ENCODE measurements at regions not wholly inside any gene's neighbourhood (a gene's known extent, or its start where the extent isn't known, plus 50 kb on each side); places are given as distances from the start of the nearest gene placed in this dataset.

GRCh38 chr5:38755181-38755580 lies 90.6 kb upstream of the OSMR start:
- H3K36me3 Mint-ChIP-seq = no peaks in the 10 kb centered on the region
- H3K4me3 Mint-ChIP-seq = no peak overlapping the region
- no peaks in the 10 kb centered on the region for H3K79me2 ChIP-seq (ENCODE audit: insufficient read depth, low read length)
- no peaks in the 10 kb centered on the region for H3K36me3 ChIP-seq (replicated peaks in 1 of 2; ENCODE audit: control insufficient read depth in 1 of 2, insufficient read depth in 2 of 2, low read length in 2 of 2)
- no peak overlapping the region for H3K9ac ChIP-seq (ENCODE audit: insufficient read depth, low read length, poor library complexity, severe bottlenecking)
- H3K27me3 Mint-ChIP-seq (ENCODE audit: low read depth in 3 of 3) = peaks cover 3 to 9% (median 8%) of the 10 kb centered on the region in 3 donors
- H3K9me3 ChIP-seq (replicated peaks in 1 of 2; ENCODE audit: control insufficient read depth in 1 of 2, insufficient read depth in 1 of 2, low read length in 2 of 2) = no peaks in the 10 kb centered on the region
- no peak overlapping the region for H3K4me3 ChIP-seq (replicated peaks in 1 of 3; ENCODE audit: low read depth in 2 of 3, low read length in 3 of 3)
- H3K4me1 ChIP-seq (ENCODE audit: control insufficient read depth in 1 of 2, insufficient read depth in 2 of 2, low read length in 2 of 2) = no peaks in the 10 kb centered on the region
- 77% methylated on average over 2 of the region's 2 CpGs for WGBS (ENCODE audit: insufficient coverage)
- no peak overlapping the region for H2AFZ ChIP-seq (ENCODE audit: insufficient read depth, low read depth, low read length, poor library complexity, severe bottlenecking)
- H3K27ac ChIP-seq (ENCODE audit: low read depth in 1 of 2, low read length in 2 of 2) = no peak overlapping the region
- no peaks in the 10 kb centered on the region for H3K4me1 Mint-ChIP-seq
- no peak overlapping the region for H3K27ac Mint-ChIP-seq
- H4K20me1 ChIP-seq (ENCODE audit: insufficient read depth, low read length) = no peaks in the 10 kb centered on the region
- H3K4me2 ChIP-seq (replicated peaks; ENCODE audit: extremely low read depth, low read length, poor library complexity, severe bottlenecking) = no peak overlapping the region
- no peak for DNase-seq
- no peak for TF ChIP-seq CTCF (IDR thresholded peaks at IDR 0.05)
- no peaks in the 10 kb centered on the region for H3K27me3 ChIP-seq (ENCODE audit: control insufficient read depth in 2 of 2, insufficient read depth in 2 of 2, low read length in 2 of 2)
- H3K9me3 Mint-ChIP-seq = peaks cover 0 to 2% (median 0%) of the 10 kb centered on the region in 7 donors
- intact Hi-C loops (cut with micrococcal nuclease) = no loop called here

GRCh38 chr5:38756068-38756467 lies 89.7 kb upstream of the OSMR start:
- no peak overlapping the region for H3K4me3 Mint-ChIP-seq

More at GRCh38 chr5:38756068-38756467, 89.7 kb upstream of the OSMR start:
- Histone ChIP-seq H3K9ac (ENCODE audit: insufficient read depth, low read length, poor library complexity, severe bottlenecking) (no peak overlapping the region), H3K27ac (ENCODE audit: low read depth in 1 of 2, low read length in 2 of 2) (no peak overlapping the region), H2AFZ (ENCODE audit: insufficient read depth, low read depth, low read length, poor library complexity, severe bottlenecking) (no peak overlapping the region), H3K36me3 (replicated peaks in 1 of 2; ENCODE audit: control insufficient read depth in 1 of 2, insufficient read depth in 2 of 2, low read length in 2 of 2) (no peaks in the 10 kb centered on the region), H3K4me1 (ENCODE audit: control insufficient read depth in 1 of 2, insufficient read depth in 2 of 2, low read length in 2 of 2) (no peaks in the 10 kb centered on the region), H3K9me3 (replicated peaks in 1 of 2; ENCODE audit: control insufficient read depth in 1 of 2, insufficient read depth in 1 of 2, low read length in 2 of 2) (no peaks in the 10 kb centered on the region), H3K4me2 (replicated peaks; ENCODE audit: extremely low read depth, low read length, poor library complexity, severe bottlenecking) (no peak overlapping the region), H3K79me2 (ENCODE audit: insufficient read depth, low read length) (no peaks in the 10 kb centered on the region), H3K27me3 (ENCODE audit: control insufficient read depth in 2 of 2, insufficient read depth in 2 of 2, low read length in 2 of 2) (no peaks in the 10 kb centered on the region), H4K20me1 (ENCODE audit: insufficient read depth, low read length) (no peaks in the 10 kb centered on the region), H3K4me3 (replicated peaks in 1 of 3; ENCODE audit: low read depth in 2 of 3, low read length in 3 of 3) (no peak overlapping the region)
- H3K27ac Mint-ChIP-seq = no peak overlapping the region
- H3K27me3 Mint-ChIP-seq (ENCODE audit: low read depth in 3 of 3) = peaks cover 6 to 10% (median 7%) of the 10 kb centered on the region in 3 donors
- WGBS (ENCODE audit: insufficient coverage) = 100% methylated on average over 3 of the region's 3 CpGs
- no peak for TF ChIP-seq CTCF (IDR thresholded peaks at IDR 0.05)
- DNase-seq = no peak
- intact Hi-C loops (cut with micrococcal nuclease) = no loop called here
- H3K4me1 Mint-ChIP-seq = no peaks in the 10 kb centered on the region
- H3K36me3 Mint-ChIP-seq = no peaks in the 10 kb centered on the region
- H3K9me3 Mint-ChIP-seq = peaks cover 0 to 2% (median 0%) of the 10 kb centered on the region in 7 donors

Measured in CD14-positive monocyte (primary cell).